K562 (cell line): ENCODE measurements at regions not wholly inside any gene's neighbourhood (a gene's known extent, or its start where the extent isn't known, plus 50 kb on each side); places are given as distances from the start of the nearest gene placed in this dataset.

ENCODE experiments used
- ATAC-seq: fragments of 200-7000 bp; cut with Tn5 transposase; 3 replicates; pipeline ENCODE4 v1.9.1; 2020; ENCODE audit warnings: moderate library complexity
- BruUV-seq: library from RNA; stranded (reverse); fragments of 400-500 nt; replicated peaks from 2 replicates; lab custom pipeline; 2021; lab: Mats Ljungman, UMichigan
- CTCF ChIA-PET: fragments of 300-600 bp; formaldehyde crosslinking; extraction: SDS; loops from one replicate; lab custom pipeline; 2021; ENCODE audit warnings: low intra/inter-chr PET ratio; lab: Yijun Ruan, JAX
- POLR2A ChIA-PET: fragments of 300-600, 350-650 bp; sonication (Branson Sonifier 250); formaldehyde crosslinking; extraction: SDS; loops from one replicate; lab custom pipeline; 2021; ENCODE audit warnings: antibody characterized with exemption, inconsistent platforms; lab: Yijun Ruan, JAX
- DNase-seq, 4 experiments: peaks; one replicate each; pipeline versions ENCODE4 v3.0.0 to v3.0.0-alpha.2; 2011 to 2018; ENCODE audit warnings: low spot score in 3 of 4, mixed read lengths in 3 of 4; ENCODE audit errors: extremely low read depth in 1 of 4
- FAIRE-seq: peaks from 2 replicates; lab custom pipeline; 2011; peaks lifted over from hg19 to GRCh38; lab: Jason Lieb, UNC
- H2AFZ ChIP-seq: 2 replicates; pipeline ENCODE4 v1.6.0; 2011; ENCODE audit warnings: low read depth, low read length, control low read depth, inconsistent platforms
- H3K27ac ChIP-seq: fragments of 200-600 bp; 3 replicates; pipeline ENCODE4 v1.8.0; 2011; ENCODE audit warnings: low read depth, mild to moderate bottlenecking, control low read depth, inconsistent platforms, low read length, moderate library complexity, mixed read lengths; ENCODE audit errors: extremely low read depth
- H3K27me3 ChIP-seq, 2 experiments: fragments of 300-600 bp in 1 of 2; 2 replicates in 1 of 2; 3 replicates in 1 of 2; pipeline versions ENCODE4 v1.6.0 to v1.8.0; 2011; ENCODE audit warnings: inconsistent platforms in 2 of 2, low read length in 2 of 2, mild to moderate bottlenecking in 1 of 2, mixed read lengths in 1 of 2, moderate library complexity in 1 of 2; ENCODE audit not compliant: control insufficient read depth in 2 of 2, insufficient read depth in 2 of 2
- H3K36me3 ChIP-seq: fragments of 300-600 bp; 3 replicates; pipeline ENCODE4 v1.8.0; 2011; ENCODE audit warnings: mild to moderate bottlenecking, low read length, inconsistent platforms; ENCODE audit not compliant: control insufficient read depth, insufficient read depth
- H3K4me1 ChIP-seq, 2 experiments: fragments of 200-600 bp in 1 of 2; replicated peaks in 1 of 2; 2 replicates in 1 of 2; 3 replicates in 1 of 2; pipeline versions ENCODE4 v1.5.1 to v1.8.0; 2011; ENCODE audit warnings: inconsistent platforms in 2 of 2, low read length in 2 of 2, mild to moderate bottlenecking in 1 of 2, mixed read lengths in 1 of 2, moderate library complexity in 1 of 2; ENCODE audit not compliant: control insufficient read depth in 2 of 2, insufficient read depth in 2 of 2
- H3K4me2 ChIP-seq: 2 replicates; pipeline ENCODE4 v1.6.1; 2011; ENCODE audit warnings: low read length, control low read depth, inconsistent platforms, mixed read lengths; ENCODE audit not compliant: insufficient read depth
- H3K4me3 ChIP-seq: fragments of 200-600 bp; sonication (generic), shearing (Covaris generic); 2 replicates; pipeline ENCODE4 v1.5.1; 2016; ENCODE audit warnings: control low read depth, inconsistent platforms
- H3K79me2 ChIP-seq: fragments of 200-600 bp; 3 replicates; pipeline ENCODE4 v1.8.0; 2011; ENCODE audit warnings: low read length, inconsistent platforms; ENCODE audit not compliant: control insufficient read depth, insufficient read depth
- H3K9ac ChIP-seq, 2 experiments: 2 replicates each; pipeline versions ENCODE4 v1.6.0 to v1.6.1; 2011; ENCODE audit warnings: low read depth in 2 of 2, low read length in 2 of 2, control low read depth in 1 of 2, inconsistent platforms in 1 of 2, mild to moderate bottlenecking in 1 of 2, mixed read lengths in 1 of 2; ENCODE audit not compliant: insufficient read depth in 1 of 2
- H3K9me1 ChIP-seq: one replicate; pipeline ENCODE4 v1.6.0; 2011; ENCODE audit warnings: inconsistent platforms, mild to moderate bottlenecking, low read length, moderate library complexity; ENCODE audit not compliant: control insufficient read depth, insufficient read depth
- H3K9me3 ChIP-seq: replicated peaks from 2 replicates; pipeline ENCODE4 v1.5.1; 2011; ENCODE audit warnings: low read depth, low read length, inconsistent platforms; ENCODE audit not compliant: control insufficient read depth, insufficient read depth
- H4K20me1 ChIP-seq: replicated peaks from 2 replicates; pipeline ENCODE4 v1.6.1; 2011; ENCODE audit warnings: low read length, inconsistent platforms, mixed read lengths; ENCODE audit not compliant: control insufficient read depth, insufficient read depth
- ARID1B ChIP-seq: fragments of 450-650 bp; IDR thresholded peaks from 2 replicates; pipeline ENCODE4 v1.6.1; 2016; ENCODE audit warnings: antibody characterized with exemption, mild to moderate bottlenecking, inconsistent platforms
- CBX5 ChIP-seq: IDR thresholded peaks from 2 replicates; pipeline ENCODE4 v1.6.1; 2014; ENCODE audit warnings: low read depth, borderline replicate concordance
- RB1 ChIP-seq: fragments of 450-650 bp; IDR thresholded peaks from 2 replicates; pipeline ENCODE4 v1.6.1; 2017; ENCODE audit warnings: low read depth, mild to moderate bottlenecking
- STAG1 ChIP-seq: sonication (generic); formaldehyde crosslinking; IDR thresholded peaks from 2 replicates; pipeline ENCODE4 v1.5.0; 2020; ENCODE audit warnings: missing genetic modification reagents, borderline replicate concordance
- WGBS: fragments of 100-300 bp; shearing (Covaris generic); methylation state at CpG from one replicate; pipeline ENCODE4 v1.1.6; 2016; ENCODE audit warnings: low coverage, mixed read lengths; ENCODE audit not compliant: insufficient coverage; ENCODE audit errors: missing lambda C conversion rate; 5-methylcytosine and 5-hydroxymethylcytosine counted together
- in situ Hi-C: fragments of 300-500 bp; cut with MboI; formaldehyde crosslinking; loops from 4 replicates; pipeline ENCODE4 v1.15.0; 2018; ENCODE audit warnings: inconsistent platforms, mixed read lengths
- intact Hi-C: fragments of 100-400 bp; cut with micrococcal nuclease; formaldehyde crosslinking; loops from 2 replicates; pipeline ENCODE4 v1.14.2; 2022
- TF ChIP-seq, protein P1 (sequence below): fragments of 250-450 bp; sonication (Bioruptor Pico); IDR thresholded peaks from 2 replicates; pipeline ENCODE4 v1.5.0; 2021; ENCODE audit warnings: mild to moderate bottlenecking, moderate library complexity

DNA sequence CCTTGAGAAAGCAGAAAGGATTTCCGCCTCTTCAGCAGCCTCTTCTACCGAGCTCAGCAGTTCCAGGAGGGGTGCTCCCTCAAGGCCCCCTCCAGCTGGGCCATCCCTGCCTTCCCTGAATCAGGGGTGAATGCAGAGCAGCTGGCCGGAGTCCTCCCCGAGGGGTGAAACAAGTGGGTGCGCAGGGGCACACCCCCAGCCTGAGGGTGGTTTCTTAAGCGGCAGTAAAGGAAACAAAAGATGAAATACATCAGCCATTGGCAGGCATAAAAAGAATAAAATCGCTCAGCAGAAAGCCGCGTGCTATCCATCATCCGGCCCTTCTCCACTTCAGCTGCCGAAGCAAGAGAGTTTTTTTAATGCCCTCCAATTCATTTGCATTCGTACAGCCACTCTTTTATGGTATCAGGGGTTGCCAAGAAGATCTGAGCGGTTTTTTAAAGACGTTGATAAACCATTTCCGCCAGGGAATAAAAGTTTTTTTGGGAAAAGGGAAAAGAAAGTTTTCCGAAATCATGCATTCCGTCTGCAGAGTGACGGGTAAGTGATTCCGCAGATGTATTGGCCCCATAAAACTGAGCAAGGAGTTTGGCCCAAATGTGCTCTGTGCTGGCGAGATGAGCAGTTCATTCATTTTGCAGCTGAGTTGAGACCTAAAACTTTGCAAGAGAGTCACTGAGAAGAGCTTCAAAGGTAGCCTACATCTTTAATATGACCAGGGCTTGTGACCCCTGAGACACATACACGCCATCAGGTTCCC lies 73.7 kb upstream of the ZC3H12A start (continued):
- TF ChIP-seq STAG1 (CRISPR knock-in tag) (no peak), ARID1B (no peak)
- TF ChIP-seq, all 486 proteins: peak for 0

GRCh38 chr1:37403166-37403565 lies 71.2 kb upstream of the ZC3H12A start:
- no peak overlapping the region for H2AFZ ChIP-seq
- H3K9ac ChIP-seq = no peak overlapping the region
- intact Hi-C loops (no loop called here), in situ Hi-C loops (no loop called here)
- H3K4me2 ChIP-seq = no peak overlapping the region
- no peaks in the 10 kb centered on the region for H3K36me3 ChIP-seq
- no peaks in the 10 kb centered on the region for H4K20me1 ChIP-seq
- WGBS = 4% methylated on average over 4 of the region's 4 CpGs
- DNase-seq = no peak
- ChIA-PET POLR2A (no interaction called here), CTCF (no interaction called here)
- no peaks in the 10 kb centered on the region for H3K79me2 ChIP-seq
- no peaks in the 10 kb centered on the region for H3K4me1 ChIP-seq
- no TSS peak for BruUV-seq
- no peak for ATAC-seq
- peaks cover 3% of the 10 kb centered on the region for H3K9me1 ChIP-seq
- FAIRE-seq = no peak
- no peaks in the 10 kb centered on the region for H3K9me3 ChIP-seq
- H3K27ac ChIP-seq = no peak overlapping the region
- TF ChIP-seq CBX5 = no peak
- TF ChIP-seq, protein P1, sequence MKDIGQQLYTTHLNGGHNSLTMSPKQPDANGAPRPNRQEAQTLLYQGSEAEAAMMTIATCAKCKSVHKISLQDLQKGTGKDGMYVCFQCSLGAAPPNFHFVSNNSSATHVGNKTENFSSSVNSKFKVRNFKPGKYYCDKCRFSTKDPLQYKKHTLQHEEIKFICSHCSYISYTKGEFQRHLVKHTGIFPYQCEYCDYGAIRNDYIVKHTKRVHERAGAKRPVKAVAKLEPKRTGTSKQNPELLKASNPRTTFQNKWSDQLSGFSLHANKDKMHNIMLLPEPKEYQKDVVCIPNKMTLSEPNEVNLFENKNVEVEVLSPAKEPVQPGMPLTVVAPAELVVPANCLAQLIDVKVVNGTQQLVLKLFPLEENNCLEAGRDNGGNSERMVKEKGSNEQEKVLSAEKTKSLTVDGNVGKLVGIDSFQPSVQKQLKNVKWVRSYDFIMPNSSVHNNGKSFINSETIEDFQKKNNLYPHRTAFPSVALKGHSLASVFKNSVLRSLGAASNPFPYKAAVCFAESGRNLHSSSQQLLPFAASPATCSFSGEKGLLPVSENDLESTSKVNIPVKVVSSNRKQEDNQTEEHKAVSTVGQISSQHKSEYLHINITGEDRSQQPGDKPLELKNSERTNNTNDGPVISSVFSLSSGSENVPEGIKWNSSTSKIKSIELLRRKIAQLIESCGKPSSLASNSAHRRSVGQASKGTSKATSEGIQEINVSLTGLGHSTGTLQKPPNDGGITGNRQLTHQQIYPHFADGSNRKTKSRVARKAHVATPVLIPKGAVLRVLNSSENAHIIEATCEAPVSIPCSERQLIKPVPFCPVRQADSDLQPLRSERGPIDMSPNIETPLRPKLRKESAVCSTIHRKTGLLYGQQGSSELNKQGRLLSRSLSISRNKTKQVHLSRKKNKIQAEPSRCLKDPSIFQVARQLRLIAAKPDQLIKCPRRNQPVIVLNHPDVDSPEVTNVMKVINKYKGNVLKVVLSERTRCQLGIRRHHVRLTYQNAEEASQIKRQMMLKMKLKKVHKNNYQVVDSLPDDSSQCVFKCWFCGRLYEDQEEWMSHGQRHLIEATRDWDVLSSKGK (CRISPR knock-in tag) = no peak
- no peak for TF ChIP-seq RB1
- no peak overlapping the region for H3K4me3 ChIP-seq
- H3K27me3 ChIP-seq = peaks cover 17 to 41% of the 10 kb centered on the region in 2 experiments; a peak in 3 of 5 replicates
